H1 (cell line): ENCODE measurements at regions not wholly inside any gene's neighbourhood (a gene's known extent, or its start where the extent isn't known, plus 50 kb on each side); places are given as distances from the start of the nearest gene placed in this dataset.

Experiments used
- POLR2A ChIP-seq, 2 experiments: IDR thresholded peaks; 1 replicate in 1 of 2; 2 replicates in 1 of 2; pipeline ENCODE4 v1.6.1; 2011; ENCODE audit warnings: low read depth in 2 of 2, low read length in 2 of 2, mild to moderate bottlenecking in 2 of 2; ENCODE audit errors: control extremely low read depth in 1 of 2
- RAD21 ChIP-seq, 2 experiments: IDR thresholded peaks in 1 of 2; conservative IDR thresholded peaks in 1 of 2; 2 replicates each; pipeline ENCODE4 v1.6.1; 2011; ENCODE audit warnings: low read depth in 2 of 2, low read length in 2 of 2, improper control_type of control experiment in 1 of 2, inconsistent platforms in 1 of 2, mild to moderate bottlenecking in 1 of 2, moderate library complexity in 1 of 2
- SP2 ChIP-seq: IDR thresholded peaks from 2 replicates; pipeline ENCODE4 v1.6.1; 2012; ENCODE audit warnings: mild to moderate bottlenecking, low read length, inconsistent platforms
- YY1 ChIP-seq: IDR thresholded peaks from 2 replicates; pipeline ENCODE4 v1.6.1; 2011; ENCODE audit warnings: low read depth, mild to moderate bottlenecking, low read length
- TF ChIP-seq, protein P1 (sequence below), 3 experiments: IDR thresholded peaks; 1 replicate in 2 of 3; 2 replicates in 1 of 3; pipeline versions ENCODE4 v1.5.1 to v1.6.1; 2011; ENCODE audit warnings: low read length in 3 of 3, mild to moderate bottlenecking in 3 of 3, inconsistent platforms in 2 of 3, low read depth in 1 of 3, moderate library complexity in 1 of 3; ENCODE audit not compliant: insufficient read depth in 1 of 3; ENCODE audit errors: control extremely low read depth in 1 of 3

DNA sequence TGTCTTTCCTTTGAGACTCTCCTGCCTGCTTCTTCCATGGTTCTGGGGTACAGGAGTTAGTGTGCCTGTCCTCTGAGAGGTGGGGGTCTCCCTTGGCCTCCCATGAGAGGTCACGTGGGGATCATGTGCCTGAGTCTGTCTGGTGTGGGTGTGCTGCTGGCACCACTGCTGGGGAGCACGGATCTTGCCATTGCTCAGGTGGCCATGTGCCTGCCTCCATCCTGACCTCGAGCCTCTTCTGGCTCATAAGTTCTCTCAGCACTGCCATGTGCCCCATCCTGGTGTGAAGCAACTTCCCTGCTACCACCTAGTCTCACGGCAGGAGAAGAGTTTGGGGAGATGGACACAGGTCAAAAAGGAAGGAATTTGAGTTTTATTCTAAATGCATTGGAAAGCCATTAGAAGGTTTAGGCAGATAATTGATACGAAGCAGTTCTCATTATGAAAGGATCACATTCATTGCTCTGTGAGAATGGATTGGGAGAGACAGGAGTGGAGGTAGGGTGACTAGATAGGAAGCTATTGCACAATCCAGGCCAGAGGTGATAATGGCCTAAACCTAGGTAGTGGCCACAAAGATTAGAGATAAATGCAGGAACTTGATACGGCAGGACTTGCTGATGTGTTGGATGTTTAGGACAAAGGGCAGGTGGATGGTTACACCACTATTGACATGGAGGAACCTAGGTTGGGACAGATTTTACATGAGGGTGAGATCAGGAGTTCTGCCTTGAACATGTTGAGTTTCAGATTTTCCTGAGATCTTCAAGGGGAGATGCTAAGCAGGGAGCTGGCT, 173.0 kb upstream of the RORA start:
- TF ChIP-seq POLR2A (IDR thresholded peaks at IDR 0.05; ENCODE audit: control extremely low read depth in 1 of 2, low read depth in 2 of 2, low read length in 2 of 2) (no peak), RAD21 (IDR thresholded peaks at IDR 0.05 in 1 of 2, conservative IDR thresholded peaks at IDR 0.05 in 1 of 2; ENCODE audit: low read depth in 2 of 2, low read length in 2 of 2) (no peak), SP2 (no peak), YY1 (no peak)
- TF ChIP-seq, protein P1, sequence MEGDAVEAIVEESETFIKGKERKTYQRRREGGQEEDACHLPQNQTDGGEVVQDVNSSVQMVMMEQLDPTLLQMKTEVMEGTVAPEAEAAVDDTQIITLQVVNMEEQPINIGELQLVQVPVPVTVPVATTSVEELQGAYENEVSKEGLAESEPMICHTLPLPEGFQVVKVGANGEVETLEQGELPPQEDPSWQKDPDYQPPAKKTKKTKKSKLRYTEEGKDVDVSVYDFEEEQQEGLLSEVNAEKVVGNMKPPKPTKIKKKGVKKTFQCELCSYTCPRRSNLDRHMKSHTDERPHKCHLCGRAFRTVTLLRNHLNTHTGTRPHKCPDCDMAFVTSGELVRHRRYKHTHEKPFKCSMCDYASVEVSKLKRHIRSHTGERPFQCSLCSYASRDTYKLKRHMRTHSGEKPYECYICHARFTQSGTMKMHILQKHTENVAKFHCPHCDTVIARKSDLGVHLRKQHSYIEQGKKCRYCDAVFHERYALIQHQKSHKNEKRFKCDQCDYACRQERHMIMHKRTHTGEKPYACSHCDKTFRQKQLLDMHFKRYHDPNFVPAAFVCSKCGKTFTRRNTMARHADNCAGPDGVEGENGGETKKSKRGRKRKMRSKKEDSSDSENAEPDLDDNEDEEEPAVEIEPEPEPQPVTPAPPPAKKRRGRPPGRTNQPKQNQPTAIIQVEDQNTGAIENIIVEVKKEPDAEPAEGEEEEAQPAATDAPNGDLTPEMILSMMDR (IDR thresholded peaks at IDR 0.05; ENCODE audit: control extremely low read depth in 1 of 3, insufficient read depth in 1 of 3, low read depth in 1 of 3, low read length in 3 of 3) = no peak
